ENCODE measurements at regions not wholly inside any gene's neighbourhood (a gene's known extent, or its start where the extent isn't known, plus 50 kb on each side); places are given as distances from the start of the nearest gene placed in this dataset.

GRCh38 chr12:77435446-77436091 is 370.2 kb upstream of the E2F7 start:
- DNase-seq (ENCODE audit: extremely low spot score, unreplicated experiment) = no peak
- peaks cover 3% of the 10 kb centered on the region for H3K27me3 Mint-ChIP-seq
- TF ChIP-seq CTCF (conservative IDR thresholded peaks at IDR 0.05) = no peak
- H3K9me3 Mint-ChIP-seq = no peaks in the 10 kb centered on the region
- H3K36me3 Mint-ChIP-seq = no peaks in the 10 kb centered on the region
- no peak overlapping the region for H3K4me3 Mint-ChIP-seq
- peaks cover 8% of the 10 kb centered on the region for H3K4me1 Mint-ChIP-seq (ENCODE audit: unreplicated experiment)
- H3K27ac Mint-ChIP-seq = no peak overlapping the region

- peaks cover 3% of the 10 kb centered on the region for H3K27me3 Mint-ChIP-seq
- H3K36me3 Mint-ChIP-seq = no peaks in the 10 kb centered on the region
- no peaks in the 10 kb centered on the region for H3K9me3 Mint-ChIP-seq
- H3K4me3 Mint-ChIP-seq = no peak overlapping the region
- H3K27ac Mint-ChIP-seq = no peak overlapping the region
- TF ChIP-seq CTCF (conservative IDR thresholded peaks at IDR 0.05) = no peak
- H3K4me1 Mint-ChIP-seq (ENCODE audit: unreplicated experiment) = peaks cover 8% of the 10 kb centered on the region
- DNase-seq (ENCODE audit: extremely low spot score, unreplicated experiment) = no peak
These were observed 368.4 kb upstream of the E2F7 start for GRCh38 chr12:77433799-77434198.

- H3K9me3 Mint-ChIP-seq = peaks cover 5% of the 10 kb centered on the region
- no peaks in the 10 kb centered on the region for H3K27me3 Mint-ChIP-seq
- no peak overlapping the region for H3K27ac Mint-ChIP-seq
- no peak for DNase-seq (ENCODE audit: extremely low spot score, unreplicated experiment)
- peaks cover 4% of the 10 kb centered on the region for H3K36me3 Mint-ChIP-seq
- TF ChIP-seq CTCF (conservative IDR thresholded peaks at IDR 0.05) = no peak
- peaks cover 8% of the 10 kb centered on the region for H3K4me1 Mint-ChIP-seq (ENCODE audit: unreplicated experiment)
- H3K4me3 Mint-ChIP-seq = no peak overlapping the region
These were observed 364.1 kb upstream of the E2F7 start for GRCh38 chr12:77429426-77429825.

- H3K27me3 Mint-ChIP-seq = no peaks in the 10 kb centered on the region
- no peak for TF ChIP-seq CTCF (conservative IDR thresholded peaks at IDR 0.05)
- peaks cover 5% of the 10 kb centered on the region for H3K9me3 Mint-ChIP-seq
- H3K4me1 Mint-ChIP-seq (ENCODE audit: unreplicated experiment) = peaks cover 4% of the 10 kb centered on the region
- DNase-seq (ENCODE audit: extremely low spot score, unreplicated experiment) = no peak
- no peak overlapping the region for H3K4me3 Mint-ChIP-seq
- H3K27ac Mint-ChIP-seq = no peak overlapping the region
- peaks cover 4% of the 10 kb centered on the region for H3K36me3 Mint-ChIP-seq
These were observed 355.8 kb upstream of the E2F7 start for GRCh38 chr12:77421152-77421551.

GRCh38 chr12:77409551-77409950 is 344.2 kb upstream of the E2F7 start:
- H3K27me3 Mint-ChIP-seq = no peaks in the 10 kb centered on the region
- no peak overlapping the region for H3K27ac Mint-ChIP-seq
- no peak for TF ChIP-seq CTCF (conservative IDR thresholded peaks at IDR 0.05)
- H3K4me3 Mint-ChIP-seq = no peak overlapping the region
- H3K9me3 Mint-ChIP-seq = no peaks in the 10 kb centered on the region
- peaks cover 14% of the 10 kb centered on the region for H3K4me1 Mint-ChIP-seq (ENCODE audit: unreplicated experiment)
- H3K36me3 Mint-ChIP-seq = no peaks in the 10 kb centered on the region
- DNase-seq (ENCODE audit: extremely low spot score, unreplicated experiment) = no peak

GRCh38 chr12:77407931-77408330 is 342.6 kb upstream of the E2F7 start:
- Mint-ChIP-seq H3K4me3 (no peak overlapping the region), H3K36me3 (no peaks in the 10 kb centered on the region), H3K4me1 (ENCODE audit: unreplicated experiment) (peaks cover 14% of the 10 kb centered on the region), H3K27me3 (no peaks in the 10 kb centered on the region), H3K27ac (no peak overlapping the region), H3K9me3 (no peaks in the 10 kb centered on the region)
- DNase-seq (ENCODE audit: extremely low spot score, unreplicated experiment) = no peak
- TF ChIP-seq CTCF (conservative IDR thresholded peaks at IDR 0.05) = no peak
